ENCODE measurements at regions not wholly inside any gene's neighbourhood (a gene's known extent, or its start where the extent isn't known, plus 50 kb on each side); places are given as distances from the start of the nearest gene placed in this dataset.
"Not testable (repeated sequence)": the region's sequence is repeated elsewhere in the genome, so short reads cannot be mapped to it uniquely, and the experiment has no call there.

- no peak overlapping the region for H3K4me3 ChIP-seq (ENCODE audit: low read depth, low read length)
- DNase-seq, result no peak
- H3K27me3 ChIP-seq (replicated peaks), result no peaks in the 10 kb centered on the region
- no peak for TF ChIP-seq CTCF (IDR thresholded peaks at IDR 0.05; ENCODE audit: low read depth, low read length, missing control alignments)
- no peak overlapping the region for H3K27ac ChIP-seq
- in situ Hi-C loops (cut with HindIII; ENCODE audit: low pct_ligation_motif_present, low sequenced_read_pairs), result no loop called here
- H3K36me3 ChIP-seq (replicated peaks), result no peaks in the 10 kb centered on the region
Observed at GRCh38 chr1:220942278-220942677, 63.0 kb downstream of the HLX start.

- in situ Hi-C loops (cut with HindIII; ENCODE audit: low pct_ligation_motif_present, low sequenced_read_pairs); H3K36me3 ChIP-seq (replicated peaks); DNase-seq; H3K27ac ChIP-seq; H3K27me3 ChIP-seq (replicated peaks); H3K4me3 ChIP-seq (ENCODE audit: low read depth, low read length): not testable (repeated sequence)
Observed at GRCh38 chr1:220942914-220943313, 63.7 kb downstream of the HLX start.

- in situ Hi-C loops (cut with HindIII; ENCODE audit: low pct_ligation_motif_present, low sequenced_read_pairs), result no loop called here
Observed at GRCh38 chr1:220943319-220943996, 64.2 kb downstream of the HLX start.

GRCh38 chr1:220950576-220950975, 71.3 kb downstream of the HLX start:
- DNase-seq, result no peak
- Histone ChIP-seq H3K36me3 (replicated peaks) (no peaks in the 10 kb centered on the region), H3K27ac (no peak overlapping the region), H3K4me3 (ENCODE audit: low read depth, low read length) (no peak overlapping the region), H3K27me3 (replicated peaks) (no peaks in the 10 kb centered on the region)
- in situ Hi-C loops (cut with HindIII; ENCODE audit: low pct_ligation_motif_present, low sequenced_read_pairs), result no loop called here
- TF ChIP-seq CTCF (IDR thresholded peaks at IDR 0.05; ENCODE audit: low read depth, low read length, missing control alignments), result no peak

More at GRCh38 chr1:220943319-220943996, 64.2 kb downstream of the HLX start:
- Histone ChIP-seq H3K27me3 (replicated peaks) (no peaks in the 10 kb centered on the region), H3K36me3 (replicated peaks) (no peaks in the 10 kb centered on the region), H3K4me3 (ENCODE audit: low read depth, low read length) (no peak overlapping the region), H3K27ac (no peak overlapping the region)
- TF ChIP-seq CTCF (IDR thresholded peaks at IDR 0.05; ENCODE audit: low read depth, low read length, missing control alignments), result no peak
- no peak for DNase-seq

GRCh38 chr1:220952961-220953643, 73.9 kb downstream of the HLX start:
- no peak overlapping the region for H3K4me3 ChIP-seq (ENCODE audit: low read depth, low read length)
- H3K27ac ChIP-seq, result no peak overlapping the region
- in situ Hi-C loops (cut with HindIII; ENCODE audit: low pct_ligation_motif_present, low sequenced_read_pairs), result no loop called here

More at GRCh38 chr1:220952961-220953643, 73.9 kb downstream of the HLX start:
- DNase-seq, result no peak
- TF ChIP-seq CTCF (IDR thresholded peaks at IDR 0.05; ENCODE audit: low read depth, low read length, missing control alignments), result no peak
- H3K36me3 ChIP-seq (replicated peaks), result no peaks in the 10 kb centered on the region
- no peaks in the 10 kb centered on the region for H3K27me3 ChIP-seq (replicated peaks)
